Gastroesophageal sphincter (tissue), 3 donors: ENCODE measurements at regions not wholly inside any gene's neighbourhood (a gene's known extent, or its start where the extent isn't known, plus 50 kb on each side); places are given as distances from the start of the nearest gene placed in this dataset.

Experiments
- CTCF ChIP-seq, 4 experiments: fragments of 200-600 bp in 2 of 4; fragments of 450-650 bp in 2 of 4; sonication (generic) in 1 of 4; IDR thresholded peaks; one replicate each; pipeline ENCODE4 v1.5.1; 2017 to 2019; ENCODE audit warnings: antibody characterized with exemption in 4 of 4, mild to moderate bottlenecking in 2 of 4, moderate library complexity in 2 of 4
- EP300 ChIP-seq: sonication (generic); formaldehyde crosslinking; IDR thresholded peaks from one replicate; pipeline ENCODE4 v1.6.1; 2017; ENCODE audit warnings: antibody characterized with exemption, mild to moderate bottlenecking
- POLR2A ChIP-seq, 2 donors: fragments of 450-650 bp; IDR thresholded peaks; one replicate each; pipeline ENCODE4 v1.6.1; 2017; ENCODE audit warnings: antibody characterized with exemption in 2 of 2, mild to moderate bottlenecking in 2 of 2, moderate library complexity in 1 of 2
- POLR2AphosphoS5 ChIP-seq: sonication (generic); formaldehyde crosslinking; IDR thresholded peaks from one replicate; pipeline ENCODE4 v1.6.1; 2017; ENCODE audit warnings: antibody characterized with exemption

- TF ChIP-seq POLR2AphosphoS5: no peak
- no peak for TF ChIP-seq CTCF (IDR thresholded peaks at IDR 0.05)
- TF ChIP-seq POLR2A (IDR thresholded peaks at IDR 0.05): no peak
- TF ChIP-seq EP300: no peak
Observed at GRCh38 chrX:42109428-42109827, 186.1 kb upstream of the CASK start.
